HEK293 (cell line): ENCODE measurements at regions not wholly inside any gene's neighbourhood (a gene's known extent, or its start where the extent isn't known, plus 50 kb on each side); places are given as distances from the start of the nearest gene placed in this dataset.

ENCODE experiments used
- CTCF ChIP-seq: fragments of 450-650 bp; formaldehyde crosslinking; IDR thresholded peaks from 2 replicates; pipeline ENCODE4 v1.5.1; 2016; ENCODE audit warnings: missing biosample characterization, missing genetic modification characterization
- SETDB1 ChIP-seq: IDR thresholded peaks from one replicate; pipeline ENCODE4 v1.6.1; 2017; ENCODE audit warnings: mild to moderate bottlenecking, low read length, moderate library complexity, mixed read lengths; ENCODE audit not compliant: insufficient read length
- SP7 ChIP-seq: fragments of 450-650 bp; formaldehyde crosslinking; IDR thresholded peaks from 2 replicates; pipeline ENCODE4 v1.5.1; 2016; ENCODE audit warnings: missing biosample characterization, missing genetic modification characterization
- ZBTB1 ChIP-seq: fragments of 450-650 bp; formaldehyde crosslinking; IDR thresholded peaks from 2 replicates; pipeline ENCODE4 v1.5.1; 2016; ENCODE audit warnings: missing biosample characterization, missing genetic modification characterization
- ZNF121 ChIP-seq: fragments of 450-650 bp; formaldehyde crosslinking; IDR thresholded peaks from 2 replicates; pipeline ENCODE4 v1.5.1; 2016; ENCODE audit warnings: missing biosample characterization, missing genetic modification characterization
- ZNF138 ChIP-seq: fragments of 450-650 bp; formaldehyde crosslinking; IDR thresholded peaks from 2 replicates; pipeline ENCODE4 v1.5.1; 2016; ENCODE audit warnings: missing biosample characterization, missing genetic modification characterization, borderline replicate concordance
- ZNF302 ChIP-seq: fragments of 450-650 bp; formaldehyde crosslinking; IDR thresholded peaks from 2 replicates; pipeline ENCODE4 v1.5.1; 2016; ENCODE audit warnings: missing biosample characterization, missing genetic modification characterization, low read depth
- ZNF350 ChIP-seq: fragments of 450-650 bp; formaldehyde crosslinking; IDR thresholded peaks from 2 replicates; pipeline ENCODE4 v1.5.0; 2017; ENCODE audit warnings: missing biosample characterization, mild to moderate bottlenecking, missing genetic modification characterization
- ZNF76 ChIP-seq: fragments of 450-650 bp; formaldehyde crosslinking; IDR thresholded peaks from 2 replicates; pipeline ENCODE4; 2016; ENCODE audit warnings: low read depth, missing biosample characterization, missing genetic modification characterization, borderline replicate concordance

GRCh38 chr5:56451742-56452141, 218.6 kb upstream of the ANKRD55 start:
- TF ChIP-seq CTCF: no peak
- no peak for TF ChIP-seq SETDB1
- TF ChIP-seq ZNF350 (tag by site-specific recombination): no peak
- no peak for TF ChIP-seq SP7
- no peak for TF ChIP-seq ZNF121
- TF ChIP-seq ZNF76 (tag by site-specific recombination): no peak
- TF ChIP-seq ZNF302: no peak
- no peak for TF ChIP-seq ZNF138 (tag by site-specific recombination)
- no peak for TF ChIP-seq ZBTB1 (tag by site-specific recombination)
